ENCODE measurements at regions not wholly inside any gene's neighbourhood (a gene's known extent, or its start where the extent isn't known, plus 50 kb on each side); places are given as distances from the start of the nearest gene placed in this dataset.

DNA sequence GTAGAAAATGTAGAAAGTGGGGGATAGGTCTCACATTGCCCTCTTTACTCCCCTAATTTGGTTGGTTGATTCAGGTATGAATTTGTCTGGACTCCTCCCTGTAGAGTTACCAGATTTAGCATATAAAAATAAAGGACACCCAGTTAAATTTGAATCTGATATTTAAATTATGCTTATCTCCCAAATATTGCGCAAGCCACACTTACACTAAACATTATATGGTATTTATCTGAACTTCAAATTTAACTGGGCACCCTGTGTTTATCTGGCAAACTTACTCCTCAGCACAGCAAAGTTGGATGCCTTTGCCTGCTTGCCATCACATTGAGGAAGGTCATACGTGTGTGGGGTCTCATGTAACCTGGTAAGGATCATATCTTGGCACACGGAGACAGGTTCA, 882.4 kb upstream of the FAM98A start:
- Histone ChIP-seq H3K27me3 (no peaks in the 10 kb centered on the region), H3K27ac (no peak overlapping the region), H3K9me3 (no peaks in the 10 kb centered on the region), H3K4me3 (no peak overlapping the region), H3K4me1 (peaks cover 0 to 6% (median 0%) of the 10 kb centered on the region in 3 donors), H3K36me3 (no peaks in the 10 kb centered on the region)
- DNase-seq (no peak), FAIRE-seq (no peak), ATAC-seq (no peak)
- TF ChIP-seq, protein P1, sequence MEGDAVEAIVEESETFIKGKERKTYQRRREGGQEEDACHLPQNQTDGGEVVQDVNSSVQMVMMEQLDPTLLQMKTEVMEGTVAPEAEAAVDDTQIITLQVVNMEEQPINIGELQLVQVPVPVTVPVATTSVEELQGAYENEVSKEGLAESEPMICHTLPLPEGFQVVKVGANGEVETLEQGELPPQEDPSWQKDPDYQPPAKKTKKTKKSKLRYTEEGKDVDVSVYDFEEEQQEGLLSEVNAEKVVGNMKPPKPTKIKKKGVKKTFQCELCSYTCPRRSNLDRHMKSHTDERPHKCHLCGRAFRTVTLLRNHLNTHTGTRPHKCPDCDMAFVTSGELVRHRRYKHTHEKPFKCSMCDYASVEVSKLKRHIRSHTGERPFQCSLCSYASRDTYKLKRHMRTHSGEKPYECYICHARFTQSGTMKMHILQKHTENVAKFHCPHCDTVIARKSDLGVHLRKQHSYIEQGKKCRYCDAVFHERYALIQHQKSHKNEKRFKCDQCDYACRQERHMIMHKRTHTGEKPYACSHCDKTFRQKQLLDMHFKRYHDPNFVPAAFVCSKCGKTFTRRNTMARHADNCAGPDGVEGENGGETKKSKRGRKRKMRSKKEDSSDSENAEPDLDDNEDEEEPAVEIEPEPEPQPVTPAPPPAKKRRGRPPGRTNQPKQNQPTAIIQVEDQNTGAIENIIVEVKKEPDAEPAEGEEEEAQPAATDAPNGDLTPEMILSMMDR (IDR thresholded peaks at IDR 0.05), result no peak
- 88 to 100% methylated on average over 3 of the region's 3 CpGs for WGBS, 2 donors
- intact Hi-C loops (cut with DNase I), result no loop called here

DNA sequence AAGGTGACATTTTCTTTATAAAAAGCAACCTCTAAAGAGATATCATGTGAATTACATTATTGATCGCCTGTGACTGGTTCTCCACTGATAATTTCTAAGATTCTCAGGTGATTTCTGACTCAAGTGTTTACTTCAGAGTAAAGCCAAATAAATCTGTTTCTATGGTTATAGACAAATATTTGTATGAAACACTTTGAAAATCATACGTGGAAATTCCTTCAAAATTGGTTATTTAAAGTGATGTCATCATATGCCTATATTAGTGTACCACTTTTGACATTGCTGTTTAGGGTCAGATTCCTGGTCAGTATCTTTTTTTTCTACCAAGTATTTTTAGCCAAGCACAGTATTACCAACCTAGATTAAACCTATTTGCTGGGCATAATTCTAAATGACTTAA, 881.3 kb upstream of the FAM98A start:
- WGBS, 2 donors, result 26 to 40% methylated on average over 2 of the region's 2 CpGs
- intact Hi-C loops (cut with DNase I), result no loop called here
- Histone ChIP-seq H3K4me1 (peaks cover 0 to 6% (median 0%) of the 10 kb centered on the region in 3 donors), H3K9me3 (no peaks in the 10 kb centered on the region), H3K27ac (no peak overlapping the region), H3K27me3 (no peaks in the 10 kb centered on the region), H3K36me3 (no peaks in the 10 kb centered on the region), H3K4me3 (no peak overlapping the region)
- TF ChIP-seq, protein P1 (IDR thresholded peaks at IDR 0.05), result no peak
- peak in 2 of 4 donors; percentile 32 to 56 for ATAC-seq
- no peak for DNase-seq
- no peak for FAIRE-seq

GRCh38 chr2:34475156-34475555, 876.1 kb upstream of the FAM98A start:
- no peaks in the 10 kb centered on the region for H3K36me3 ChIP-seq
- intact Hi-C loops (cut with DNase I), result no loop called here
- TF ChIP-seq, protein P1 (IDR thresholded peaks at IDR 0.05), result no peak
- H3K27ac ChIP-seq, result no peak overlapping the region
- ATAC-seq, result no peak
- 50 to 53% methylated on average over 1 of the region's 1 CpG for WGBS, 2 donors
- no peak for DNase-seq
- peaks cover 0 to 2% (median 0%) of the 10 kb centered on the region in 3 donors for H3K4me1 ChIP-seq
- H3K9me3 ChIP-seq, result no peaks in the 10 kb centered on the region
- no peak for FAIRE-seq
- H3K27me3 ChIP-seq, result no peaks in the 10 kb centered on the region
- H3K4me3 ChIP-seq, result no peak overlapping the region

DNA sequence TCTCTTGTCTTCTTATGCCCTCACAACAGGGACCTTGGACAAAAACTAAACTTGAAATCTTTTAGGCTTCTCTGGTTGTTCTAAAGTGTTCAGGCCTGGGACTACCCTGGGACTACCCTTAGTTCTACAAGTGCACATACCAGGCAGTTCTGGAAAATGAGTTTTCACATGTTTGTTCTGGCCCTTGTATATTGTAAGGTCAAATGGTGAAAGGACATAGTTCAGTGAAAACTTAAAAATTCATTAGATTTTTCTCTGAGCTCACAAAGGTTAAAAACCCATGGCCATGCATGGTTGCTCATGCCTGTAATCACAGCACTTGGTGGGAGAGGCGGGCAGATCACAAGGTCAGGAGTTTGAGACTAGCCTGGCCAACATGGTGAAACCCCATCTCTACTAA, 875.5 kb upstream of the FAM98A start:
- TF ChIP-seq, protein P1 (IDR thresholded peaks at IDR 0.05), result no peak
- FAIRE-seq (no peak), DNase-seq (no peak), ATAC-seq (no peak)
- H3K4me3 ChIP-seq, result no peak overlapping the region
- H3K27me3 ChIP-seq, result no peaks in the 10 kb centered on the region
- WGBS, 2 donors, result 100% methylated on average over 1 of the region's 1 CpG
- no peaks in the 10 kb centered on the region for H3K9me3 ChIP-seq
- H3K36me3 ChIP-seq, result no peaks in the 10 kb centered on the region
- H3K27ac ChIP-seq, result no peak overlapping the region
- no peaks in the 10 kb centered on the region for H3K4me1 ChIP-seq
- intact Hi-C loops (cut with DNase I), result no loop called here

GRCh38 chr2:34447097-34447496, 848.0 kb upstream of the FAM98A start:
- Histone ChIP-seq H3K4me1 (no peaks in the 10 kb centered on the region), H3K27me3 (no peaks in the 10 kb centered on the region), H3K27ac (no peak overlapping the region), H3K9me3 (peaks cover 0 to 4% (median 0%) of the 10 kb centered on the region in 4 donors), H3K4me3 (no peak overlapping the region), H3K36me3 (no peaks in the 10 kb centered on the region)
- DNase-seq (no peak), ATAC-seq (no peak), FAIRE-seq (no peak)
- intact Hi-C loops (cut with DNase I), result no loop called here
- TF ChIP-seq, protein P1 (IDR thresholded peaks at IDR 0.05), result no peak
